Neural cell (in vitro differentiated cells): ENCODE measurements at regions not wholly inside any gene's neighbourhood (a gene's known extent, or its start where the extent isn't known, plus 50 kb on each side); places are given as distances from the start of the nearest gene placed in this dataset.

Experiments used
- H2AFZ ChIP-seq: fragments of 200-600, 300-800 bp; sonication (generic), shearing (Covaris generic); 2 replicates; pipeline ENCODE4 v1.6.0; 2014; ENCODE audit warnings: low read depth, mild to moderate bottlenecking, antibody characterized with exemption, low read length, moderate library complexity
- H3F3A ChIP-seq: fragments of 200-600 bp; shearing (Covaris generic); 2 replicates; pipeline ENCODE4 v1.6.1; 2016; ENCODE audit warnings: mild to moderate bottlenecking, moderate library complexity, mixed read lengths, antibody characterized with exemption, low read length; ENCODE audit not compliant: insufficient read depth, poor library complexity, severe bottlenecking
- H3K27ac ChIP-seq: fragments of 200-600, 300-800 bp; sonication (generic), shearing (Covaris generic); 2 replicates; pipeline ENCODE4 v1.5.1; 2014; ENCODE audit warnings: mild to moderate bottlenecking, low read length, moderate library complexity
- H3K27me3 ChIP-seq: fragments of 300-800, 200-600 bp; sonication (generic), shearing (Covaris generic); 2 replicates; pipeline ENCODE4 v1.6.0; 2014; ENCODE audit warnings: mild to moderate bottlenecking, low read depth, low read length, moderate library complexity; ENCODE audit not compliant: insufficient read depth
- H3K36me3 ChIP-seq: fragments of 300-800, 200-600 bp; sonication (generic), shearing (Covaris generic); 2 replicates; pipeline ENCODE4 v1.5.1; 2014; ENCODE audit warnings: mild to moderate bottlenecking, antibody characterized with exemption, low read length, moderate library complexity; ENCODE audit not compliant: insufficient read depth
- H3K4me2 ChIP-seq: fragments of 300-800, 200-600 bp; sonication (generic), shearing (Covaris generic); 2 replicates; pipeline ENCODE4 v1.6.0; 2014; ENCODE audit warnings: mild to moderate bottlenecking, low read length
- H3K4me3 ChIP-seq: fragments of 300-800, 200-600 bp; sonication (generic), shearing (Covaris generic); 2 replicates; pipeline ENCODE4 v1.5.1; 2014; ENCODE audit warnings: mild to moderate bottlenecking, low read length, moderate library complexity
- H3K79me2 ChIP-seq: fragments of 200-600 bp; shearing (Covaris generic); replicated peaks from 2 replicates; pipeline ENCODE4 v1.6.0; 2014; ENCODE audit warnings: mild to moderate bottlenecking, low read length, moderate library complexity; ENCODE audit not compliant: insufficient read depth
- H3K9ac ChIP-seq: fragments of 300-800, 200-600 bp; sonication (generic), shearing (Covaris generic); 2 replicates; pipeline ENCODE4 v1.6.1; 2016; ENCODE audit warnings: mild to moderate bottlenecking, low read length, mixed read lengths
- H3K9me2 ChIP-seq: fragments of 200-600 bp; shearing (Covaris generic); 2 replicates; pipeline ENCODE4 v1.6.1; 2016; ENCODE audit warnings: mild to moderate bottlenecking, low read length, mixed read lengths; ENCODE audit not compliant: insufficient read depth
- H3K9me3 ChIP-seq: fragments of 200-600, 300-800 bp; sonication (generic), shearing (Covaris generic); 2 replicates; pipeline ENCODE4 v1.6.1; 2016; ENCODE audit warnings: mild to moderate bottlenecking, mixed run types, low read length, moderate library complexity, mixed read lengths
- H4K20me1 ChIP-seq: fragments of 200-600 bp; shearing (Covaris generic); 2 replicates; pipeline ENCODE4 v1.6.1; 2016; ENCODE audit warnings: mild to moderate bottlenecking, mixed run types; ENCODE audit not compliant: insufficient read depth
- EP300 ChIP-seq: fragments of 450-650 bp; conservative IDR thresholded peaks from 2 replicates; pipeline ENCODE4 v1.6.1; 2014; ENCODE audit warnings: antibody characterized with exemption, mild to moderate bottlenecking, moderate library complexity; ENCODE audit not compliant: poor library complexity, severe bottlenecking
- EZH2 ChIP-seq: fragments of 200-600, 300-800 bp; shearing (Covaris generic), sonication (generic); IDR thresholded peaks from 2 replicates; pipeline ENCODE4 v1.6.1; 2014; ENCODE audit warnings: antibody characterized with exemption, low read length, borderline replicate concordance, mild to moderate bottlenecking; ENCODE audit not compliant: insufficient read depth, poor library complexity, severe bottlenecking
- MXI1 ChIP-seq: fragments of 450-650 bp; conservative IDR thresholded peaks from 2 replicates; pipeline ENCODE4 v1.6.1; 2014; ENCODE audit warnings: antibody characterized with exemption, mild to moderate bottlenecking; ENCODE audit not compliant: poor library complexity, severe bottlenecking
- POLR2AphosphoS5 ChIP-seq: IDR thresholded peaks from 2 replicates; pipeline ENCODE4 v1.6.1; 2012
- RAD21 ChIP-seq: fragments of 450-650 bp; conservative IDR thresholded peaks from 2 replicates; pipeline ENCODE4 v1.6.1; 2014; ENCODE audit warnings: antibody characterized with exemption, mild to moderate bottlenecking, moderate library complexity
- SMC3 ChIP-seq: fragments of 450-650 bp; conservative IDR thresholded peaks from 2 replicates; pipeline ENCODE4 v1.6.1; 2014; ENCODE audit warnings: antibody characterized with exemption, mild to moderate bottlenecking, moderate library complexity; ENCODE audit not compliant: poor library complexity
- TAF1 ChIP-seq: IDR thresholded peaks from 2 replicates; pipeline ENCODE4 v1.6.1; 2012; ENCODE audit warnings: low read depth
- TF ChIP-seq, protein P1 (sequence below): fragments of 450-650 bp; IDR thresholded peaks from 2 replicates; pipeline ENCODE4 v1.5.1; 2014; ENCODE audit warnings: antibody characterized with exemption, mild to moderate bottlenecking, moderate library complexity; ENCODE audit not compliant: poor library complexity, severe bottlenecking
- TF ChIP-seq, protein P2 (sequence below): IDR thresholded peaks from 2 replicates; pipeline ENCODE4 v1.6.1; 2012; ENCODE audit warnings: borderline replicate concordance

DNA sequence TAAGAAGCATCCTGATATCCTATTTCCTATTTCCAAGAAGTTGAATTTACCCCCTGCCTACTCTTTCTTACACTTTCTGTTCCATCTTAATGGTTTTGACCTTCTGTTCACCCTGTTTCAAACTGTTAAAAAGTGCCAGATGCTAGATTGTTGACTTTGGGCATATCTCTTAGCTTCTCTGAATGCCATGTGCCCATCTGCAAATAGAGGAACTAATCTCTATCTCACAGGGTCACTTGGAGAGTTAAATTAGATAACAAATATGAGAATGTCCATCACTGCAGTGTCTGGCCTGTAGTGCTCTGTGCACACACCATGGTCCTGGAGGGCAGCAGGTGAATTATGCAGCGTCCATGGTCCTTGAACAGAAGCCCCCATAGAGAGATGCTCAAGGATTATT is 83.8 kb downstream of the LRATD1 start:
- H3K4me2 ChIP-seq, result no peak overlapping the region
- no peaks in the 10 kb centered on the region for H3K27me3 ChIP-seq
- no peak overlapping the region for H3K9ac ChIP-seq
- no peaks in the 10 kb centered on the region for H3K9me3 ChIP-seq
- H3K36me3 ChIP-seq, result no peaks in the 10 kb centered on the region
- H3K79me2 ChIP-seq, result no peaks in the 10 kb centered on the region
- H2AFZ ChIP-seq, result no peak overlapping the region
- H3K27ac ChIP-seq, result no peak overlapping the region
- no peaks in the 10 kb centered on the region for H3K9me2 ChIP-seq
- no peak overlapping the region for H3K4me3 ChIP-seq
- TF ChIP-seq POLR2AphosphoS5 (no peak), MXI1 (no peak), SMC3 (no peak), TAF1 (no peak), EZH2 (no peak)
- H4K20me1 ChIP-seq, result no peaks in the 10 kb centered on the region
- no peaks in the 10 kb centered on the region for H3F3A ChIP-seq

DNA sequence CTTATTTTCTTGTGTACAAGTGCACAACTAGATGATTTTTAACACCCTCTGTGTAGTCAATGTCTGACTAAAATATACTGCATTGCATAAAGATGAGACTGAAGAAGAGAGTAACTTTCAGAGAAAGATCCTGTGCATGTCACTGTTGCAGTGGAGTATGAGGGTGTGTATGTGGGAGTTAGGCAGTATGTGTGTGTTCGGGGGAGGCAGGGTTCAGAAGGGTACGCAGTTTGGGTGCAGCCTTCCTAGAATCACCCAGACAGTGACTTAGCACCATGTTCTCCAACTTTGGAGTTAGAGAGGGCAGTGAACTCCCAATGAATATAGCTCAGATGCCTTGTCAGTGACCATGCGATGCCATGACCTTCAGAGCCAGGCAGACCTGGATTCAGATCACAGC is 84.6 kb downstream of the LRATD1 start:
- Histone ChIP-seq H4K20me1 (no peaks in the 10 kb centered on the region), H3K9me2 (no peaks in the 10 kb centered on the region), H2AFZ (no peak overlapping the region), H3K27ac (no peak overlapping the region), H3K4me2 (no peak overlapping the region), H3K9me3 (no peaks in the 10 kb centered on the region), H3K79me2 (no peaks in the 10 kb centered on the region), H3K9ac (no peak overlapping the region), H3K27me3 (no peaks in the 10 kb centered on the region), H3F3A (no peaks in the 10 kb centered on the region), H3K36me3 (no peaks in the 10 kb centered on the region), H3K4me3 (no peak overlapping the region)
- TF ChIP-seq MXI1, result no peak
- TF ChIP-seq POLR2AphosphoS5, result no peak

DNA sequence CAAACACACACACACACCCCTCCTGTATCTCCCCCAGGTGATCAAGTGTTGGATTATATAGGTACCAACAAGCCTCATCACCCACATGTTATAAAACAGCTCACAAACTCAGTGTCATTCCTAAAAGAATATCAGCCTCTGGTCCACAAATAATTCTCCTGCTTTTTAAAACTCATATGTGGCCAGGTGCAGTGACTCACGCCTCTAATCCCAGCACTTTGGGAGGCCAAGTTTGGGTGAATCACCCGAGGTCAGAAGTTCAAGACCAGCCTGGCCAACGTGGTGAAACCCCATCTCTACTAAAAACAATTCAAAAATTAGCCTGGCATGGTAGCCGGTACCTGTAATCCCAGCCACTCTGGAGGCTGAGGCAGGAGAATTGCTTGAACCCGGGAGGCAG is 87.8 kb downstream of the LRATD1 start:
- Histone ChIP-seq H3K79me2 (no peaks in the 10 kb centered on the region), H3K36me3 (no peaks in the 10 kb centered on the region), H3K4me2 (no peak overlapping the region), H2AFZ (no peak overlapping the region), H3K9ac (no peak overlapping the region), H4K20me1 (no peaks in the 10 kb centered on the region), H3K9me2 (no peaks in the 10 kb centered on the region), H3F3A (no peaks in the 10 kb centered on the region), H3K9me3 (no peaks in the 10 kb centered on the region), H3K27ac (no peak overlapping the region), H3K4me3 (no peak overlapping the region), H3K27me3 (no peaks in the 10 kb centered on the region)
- no peak for TF ChIP-seq TAF1
- no peak for TF ChIP-seq EZH2
- TF ChIP-seq, protein P1, sequence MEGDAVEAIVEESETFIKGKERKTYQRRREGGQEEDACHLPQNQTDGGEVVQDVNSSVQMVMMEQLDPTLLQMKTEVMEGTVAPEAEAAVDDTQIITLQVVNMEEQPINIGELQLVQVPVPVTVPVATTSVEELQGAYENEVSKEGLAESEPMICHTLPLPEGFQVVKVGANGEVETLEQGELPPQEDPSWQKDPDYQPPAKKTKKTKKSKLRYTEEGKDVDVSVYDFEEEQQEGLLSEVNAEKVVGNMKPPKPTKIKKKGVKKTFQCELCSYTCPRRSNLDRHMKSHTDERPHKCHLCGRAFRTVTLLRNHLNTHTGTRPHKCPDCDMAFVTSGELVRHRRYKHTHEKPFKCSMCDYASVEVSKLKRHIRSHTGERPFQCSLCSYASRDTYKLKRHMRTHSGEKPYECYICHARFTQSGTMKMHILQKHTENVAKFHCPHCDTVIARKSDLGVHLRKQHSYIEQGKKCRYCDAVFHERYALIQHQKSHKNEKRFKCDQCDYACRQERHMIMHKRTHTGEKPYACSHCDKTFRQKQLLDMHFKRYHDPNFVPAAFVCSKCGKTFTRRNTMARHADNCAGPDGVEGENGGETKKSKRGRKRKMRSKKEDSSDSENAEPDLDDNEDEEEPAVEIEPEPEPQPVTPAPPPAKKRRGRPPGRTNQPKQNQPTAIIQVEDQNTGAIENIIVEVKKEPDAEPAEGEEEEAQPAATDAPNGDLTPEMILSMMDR, result no peak
- TF ChIP-seq MXI1, result no peak
- TF ChIP-seq, protein P2, sequence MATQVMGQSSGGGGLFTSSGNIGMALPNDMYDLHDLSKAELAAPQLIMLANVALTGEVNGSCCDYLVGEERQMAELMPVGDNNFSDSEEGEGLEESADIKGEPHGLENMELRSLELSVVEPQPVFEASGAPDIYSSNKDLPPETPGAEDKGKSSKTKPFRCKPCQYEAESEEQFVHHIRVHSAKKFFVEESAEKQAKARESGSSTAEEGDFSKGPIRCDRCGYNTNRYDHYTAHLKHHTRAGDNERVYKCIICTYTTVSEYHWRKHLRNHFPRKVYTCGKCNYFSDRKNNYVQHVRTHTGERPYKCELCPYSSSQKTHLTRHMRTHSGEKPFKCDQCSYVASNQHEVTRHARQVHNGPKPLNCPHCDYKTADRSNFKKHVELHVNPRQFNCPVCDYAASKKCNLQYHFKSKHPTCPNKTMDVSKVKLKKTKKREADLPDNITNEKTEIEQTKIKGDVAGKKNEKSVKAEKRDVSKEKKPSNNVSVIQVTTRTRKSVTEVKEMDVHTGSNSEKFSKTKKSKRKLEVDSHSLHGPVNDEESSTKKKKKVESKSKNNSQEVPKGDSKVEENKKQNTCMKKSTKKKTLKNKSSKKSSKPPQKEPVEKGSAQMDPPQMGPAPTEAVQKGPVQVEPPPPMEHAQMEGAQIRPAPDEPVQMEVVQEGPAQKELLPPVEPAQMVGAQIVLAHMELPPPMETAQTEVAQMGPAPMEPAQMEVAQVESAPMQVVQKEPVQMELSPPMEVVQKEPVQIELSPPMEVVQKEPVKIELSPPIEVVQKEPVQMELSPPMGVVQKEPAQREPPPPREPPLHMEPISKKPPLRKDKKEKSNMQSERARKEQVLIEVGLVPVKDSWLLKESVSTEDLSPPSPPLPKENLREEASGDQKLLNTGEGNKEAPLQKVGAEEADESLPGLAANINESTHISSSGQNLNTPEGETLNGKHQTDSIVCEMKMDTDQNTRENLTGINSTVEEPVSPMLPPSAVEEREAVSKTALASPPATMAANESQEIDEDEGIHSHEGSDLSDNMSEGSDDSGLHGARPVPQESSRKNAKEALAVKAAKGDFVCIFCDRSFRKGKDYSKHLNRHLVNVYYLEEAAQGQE, result no peak
- TF ChIP-seq POLR2AphosphoS5, result no peak
- no peak for TF ChIP-seq EP300
- no peak for TF ChIP-seq SMC3
- no peak for TF ChIP-seq RAD21
